Parathyroid adenoma (tissue), 2 donors: ENCODE measurements at regions not wholly inside any gene's neighbourhood (a gene's known extent, or its start where the extent isn't known, plus 50 kb on each side); places are given as distances from the start of the nearest gene placed in this dataset.

Experiments used
- H2AFZ ChIP-seq: fragments of 300-600 bp; sonication (generic); one replicate; pipeline ENCODE4 v1.7.0; 2017; ENCODE audit warnings: antibody characterized with exemption, mild to moderate bottlenecking
- H3K27ac ChIP-seq: fragments of 300-600 bp; sonication (generic); one replicate; pipeline ENCODE4 v1.7.0; 2017
- H3K27me3 ChIP-seq: fragments of 300-600 bp; sonication (generic); one replicate; pipeline ENCODE4 v1.7.0; 2017; ENCODE audit warnings: low read length; ENCODE audit not compliant: control insufficient read depth, insufficient read depth
- H3K36me3 ChIP-seq: fragments of 300-600 bp; sonication (generic); one replicate; pipeline ENCODE4 v1.7.0; 2017; ENCODE audit warnings: low read length; ENCODE audit not compliant: control insufficient read depth, insufficient read depth
- H3K4me1 ChIP-seq: fragments of 300-600 bp; sonication (generic); one replicate; pipeline ENCODE4 v1.7.0; 2017; ENCODE audit warnings: control low read depth
- H3K4me2 ChIP-seq: fragments of 300-600 bp; sonication (generic); one replicate; pipeline ENCODE4 v1.7.0; 2017; ENCODE audit warnings: low read length
- H3K4me3 ChIP-seq: fragments of 300-600 bp; sonication (generic); one replicate; pipeline ENCODE4 v1.7.0; 2017; ENCODE audit warnings: low read depth, low read length
- H3K79me2 ChIP-seq: fragments of 300-600 bp; sonication (generic); one replicate; pipeline ENCODE4 v1.7.0; 2017; ENCODE audit warnings: control low read depth
- H3K9ac ChIP-seq: fragments of 300-600 bp; sonication (generic); one replicate; pipeline ENCODE4 v1.7.0; 2017; ENCODE audit warnings: mild to moderate bottlenecking
- H3K9me3 ChIP-seq: fragments of 300-600 bp; sonication (generic); one replicate; pipeline ENCODE4 v1.7.0; 2017; ENCODE audit warnings: low read length; ENCODE audit not compliant: control insufficient read depth
- CTCF ChIP-seq: fragments of 300-600 bp; sonication (generic); IDR thresholded peaks from one replicate; pipeline ENCODE4 v1.7.0; 2017; ENCODE audit warnings: antibody characterized with exemption, mild to moderate bottlenecking
- donor health status: primary hyperparathyroidism.

- Histone ChIP-seq H3K4me3 (no peak overlapping the region), H3K36me3 (no peaks in the 10 kb centered on the region), H3K27ac (no peak overlapping the region), H3K9me3 (no peaks in the 10 kb centered on the region), H3K79me2 (no peaks in the 10 kb centered on the region), H2AFZ (no peak overlapping the region), H3K27me3 (no peaks in the 10 kb centered on the region), H3K4me1 (no peaks in the 10 kb centered on the region), H3K4me2 (no peak overlapping the region), H3K9ac (no peak overlapping the region)
- no peak for TF ChIP-seq CTCF
These were observed 184.7 kb upstream of the LINGO1 start for GRCh38 chr15:77817434-77817833.

- no peaks in the 10 kb centered on the region for H3K9me3 ChIP-seq
- no peaks in the 10 kb centered on the region for H3K4me1 ChIP-seq
- no peak overlapping the region for H3K27ac ChIP-seq
- no peak overlapping the region for H3K4me2 ChIP-seq
- no peak overlapping the region for H2AFZ ChIP-seq
- no peaks in the 10 kb centered on the region for H3K27me3 ChIP-seq
- TF ChIP-seq CTCF: no peak
- H3K4me3 ChIP-seq: no peak overlapping the region
- H3K79me2 ChIP-seq: no peaks in the 10 kb centered on the region
- no peaks in the 10 kb centered on the region for H3K36me3 ChIP-seq
- no peak overlapping the region for H3K9ac ChIP-seq
These were observed 184.3 kb upstream of the LINGO1 start for GRCh38 chr15:77816983-77817382.

- Histone ChIP-seq H3K27ac (no peak overlapping the region), H3K27me3 (no peaks in the 10 kb centered on the region), H3K9ac (no peak overlapping the region), H3K9me3 (no peaks in the 10 kb centered on the region), H3K36me3 (no peaks in the 10 kb centered on the region), H2AFZ (no peak overlapping the region), H3K4me3 (no peak overlapping the region), H3K4me1 (no peaks in the 10 kb centered on the region), H3K79me2 (no peaks in the 10 kb centered on the region), H3K4me2 (no peak overlapping the region)
- TF ChIP-seq CTCF: no peak
These were observed 182.3 kb upstream of the LINGO1 start for GRCh38 chr15:77815015-77815414.

- Histone ChIP-seq H3K4me2 (no peak overlapping the region), H3K27me3 (no peaks in the 10 kb centered on the region), H3K79me2 (no peaks in the 10 kb centered on the region), H3K9ac (no peak overlapping the region), H2AFZ (no peak overlapping the region), H3K4me3 (no peak overlapping the region), H3K9me3 (no peaks in the 10 kb centered on the region), H3K27ac (no peak overlapping the region), H3K36me3 (no peaks in the 10 kb centered on the region), H3K4me1 (no peaks in the 10 kb centered on the region)
- TF ChIP-seq CTCF: no peak
These were observed 180.0 kb upstream of the LINGO1 start for GRCh38 chr15:77812664-77813063.

GRCh38 chr15:77811270-77811669, 178.6 kb upstream of the LINGO1 start:
- Histone ChIP-seq H3K36me3 (no peaks in the 10 kb centered on the region), H2AFZ (no peak overlapping the region), H3K9me3 (no peaks in the 10 kb centered on the region), H3K27ac (no peak overlapping the region), H3K9ac (no peak overlapping the region), H3K4me2 (no peak overlapping the region), H3K27me3 (no peaks in the 10 kb centered on the region), H3K79me2 (no peaks in the 10 kb centered on the region), H3K4me1 (no peaks in the 10 kb centered on the region), H3K4me3 (no peak overlapping the region)
- TF ChIP-seq CTCF: no peak
